NCI-H187 (cell line): ENCODE measurements at regions not wholly inside any gene's neighbourhood (a gene's known extent, or its start where the extent isn't known, plus 50 kb on each side); places are given as distances from the start of the nearest gene placed in this dataset.
"Not testable (repeated sequence)": the region's sequence is repeated elsewhere in the genome, so short reads cannot be mapped to it uniquely, and the experiment has no call there.

Experiments
- DNase-seq, 2 experiments: peaks; one replicate each; lab custom pipeline; 2025; lab: John Stamatoyannopoulos, UW

- no peak for DNase-seq
These were observed 851.2 kb downstream of the EFNB2 start for GRCh38 chr13:105684216-105684615.

- DNase-seq: no peak
These were observed 855.6 kb downstream of the EFNB2 start for GRCh38 chr13:105679838-105680237.

GRCh38 chr13:105678072-105678471 lies 857.4 kb downstream of the EFNB2 start:
- no peak for DNase-seq

- no peak for DNase-seq
These were observed 862.6 kb downstream of the EFNB2 start for GRCh38 chr13:105672881-105673280.

- not testable (repeated sequence) for DNase-seq
These were observed 864.3 kb downstream of the EFNB2 start for GRCh38 chr13:105671131-105671530.

GRCh38 chr13:105670179-105670990 lies 865.1 kb downstream of the EFNB2 start:
- no peak for DNase-seq

GRCh38 chr13:105665284-105665683 lies 870.2 kb downstream of the EFNB2 start:
- DNase-seq: no peak

- no peak for DNase-seq
These were observed 872.3 kb downstream of the EFNB2 start for GRCh38 chr13:105663182-105663581.

GRCh38 chr13:105660561-105660960 lies 874.9 kb downstream of the EFNB2 start:
- DNase-seq: no peak

- DNase-seq: no peak
These were observed 877.0 kb downstream of the EFNB2 start for GRCh38 chr13:105658431-105658830.

- no peak for DNase-seq
These were observed 880.4 kb downstream of the EFNB2 start for GRCh38 chr13:105655046-105655445.

GRCh38 chr13:105643966-105644365 lies 891.5 kb downstream of the EFNB2 start:
- DNase-seq: no peak

GRCh38 chr13:105642511-105642958 lies 892.9 kb downstream of the EFNB2 start:
- no peak for DNase-seq

- no peak for DNase-seq
These were observed 894.3 kb downstream of the EFNB2 start for GRCh38 chr13:105641121-105641520.

- no peak for DNase-seq
These were observed 897.0 kb downstream of the EFNB2 start for GRCh38 chr13:105638426-105638825.

GRCh38 chr13:105634059-105634458 lies 901.4 kb downstream of the EFNB2 start:
- no peak for DNase-seq

- no peak for DNase-seq
These were observed 905.0 kb downstream of the EFNB2 start for GRCh38 chr13:105630431-105630830.

GRCh38 chr13:105627270-105627669 lies 908.2 kb downstream of the EFNB2 start:
- no peak for DNase-seq

- DNase-seq: no peak
These were observed 909.8 kb downstream of the EFNB2 start for GRCh38 chr13:105625691-105626090.

- DNase-seq: no peak
These were observed 919.0 kb downstream of the EFNB2 start for GRCh38 chr13:105616333-105617075.

- no peak for DNase-seq
These were observed 922.9 kb downstream of the EFNB2 start for GRCh38 chr13:105612541-105612940.

- DNase-seq: no peak
These were observed 924.0 kb downstream of the EFNB2 start for GRCh38 chr13:105611424-105611823.

- DNase-seq: no peak
These were observed 927.4 kb downstream of the EFNB2 start for GRCh38 chr13:105608104-105608503.
